K562 (cell line): ENCODE measurements at regions not wholly inside any gene's neighbourhood (a gene's known extent, or its start where the extent isn't known, plus 50 kb on each side); places are given as distances from the start of the nearest gene placed in this dataset.

Experiments
- ATAC-seq: fragments of 200-7000 bp; cut with Tn5 transposase; 3 replicates; pipeline ENCODE4 v1.9.1; 2020; ENCODE audit warnings: moderate library complexity
- BruUV-seq: library from RNA; stranded (reverse); fragments of 400-500 nt; replicated peaks from 2 replicates; lab custom pipeline; 2021; lab: Mats Ljungman, UMichigan
- CTCF ChIA-PET: fragments of 300-600 bp; formaldehyde crosslinking; extraction: SDS; loops from one replicate; lab custom pipeline; 2021; ENCODE audit warnings: low intra/inter-chr PET ratio; lab: Yijun Ruan, JAX
- POLR2A ChIA-PET: fragments of 300-600, 350-650 bp; sonication (Branson Sonifier 250); formaldehyde crosslinking; extraction: SDS; loops from one replicate; lab custom pipeline; 2021; ENCODE audit warnings: antibody characterized with exemption, inconsistent platforms; lab: Yijun Ruan, JAX
- DNase-seq, 4 experiments: peaks; one replicate each; pipeline versions ENCODE4 v3.0.0 to v3.0.0-alpha.2; 2011 to 2018; ENCODE audit warnings: low spot score in 3 of 4, mixed read lengths in 3 of 4; ENCODE audit errors: extremely low read depth in 1 of 4
- FAIRE-seq: peaks from 2 replicates; lab custom pipeline; 2011; peaks lifted over from hg19 to GRCh38; lab: Jason Lieb, UNC
- H2AFZ ChIP-seq: 2 replicates; pipeline ENCODE4 v1.6.0; 2011; ENCODE audit warnings: low read depth, low read length, control low read depth, inconsistent platforms
- H3K27ac ChIP-seq: fragments of 200-600 bp; 3 replicates; pipeline ENCODE4 v1.8.0; 2011; ENCODE audit warnings: low read depth, mild to moderate bottlenecking, control low read depth, inconsistent platforms, low read length, moderate library complexity, mixed read lengths; ENCODE audit errors: extremely low read depth
- H3K27me3 ChIP-seq, 2 experiments: fragments of 300-600 bp in 1 of 2; 2 replicates in 1 of 2; 3 replicates in 1 of 2; pipeline versions ENCODE4 v1.6.0 to v1.8.0; 2011; ENCODE audit warnings: inconsistent platforms in 2 of 2, low read length in 2 of 2, mild to moderate bottlenecking in 1 of 2, mixed read lengths in 1 of 2, moderate library complexity in 1 of 2; ENCODE audit not compliant: control insufficient read depth in 2 of 2, insufficient read depth in 2 of 2
- H3K36me3 ChIP-seq: fragments of 300-600 bp; 3 replicates; pipeline ENCODE4 v1.8.0; 2011; ENCODE audit warnings: mild to moderate bottlenecking, low read length, inconsistent platforms; ENCODE audit not compliant: control insufficient read depth, insufficient read depth
- H3K4me1 ChIP-seq, 2 experiments: fragments of 200-600 bp in 1 of 2; replicated peaks in 1 of 2; 2 replicates in 1 of 2; 3 replicates in 1 of 2; pipeline versions ENCODE4 v1.5.1 to v1.8.0; 2011; ENCODE audit warnings: inconsistent platforms in 2 of 2, low read length in 2 of 2, mild to moderate bottlenecking in 1 of 2, mixed read lengths in 1 of 2, moderate library complexity in 1 of 2; ENCODE audit not compliant: control insufficient read depth in 2 of 2, insufficient read depth in 2 of 2
- H3K4me2 ChIP-seq: 2 replicates; pipeline ENCODE4 v1.6.1; 2011; ENCODE audit warnings: low read length, control low read depth, inconsistent platforms, mixed read lengths; ENCODE audit not compliant: insufficient read depth
- H3K4me3 ChIP-seq: fragments of 200-600 bp; sonication (generic), shearing (Covaris generic); 2 replicates; pipeline ENCODE4 v1.5.1; 2016; ENCODE audit warnings: control low read depth, inconsistent platforms
- H3K79me2 ChIP-seq: fragments of 200-600 bp; 3 replicates; pipeline ENCODE4 v1.8.0; 2011; ENCODE audit warnings: low read length, inconsistent platforms; ENCODE audit not compliant: control insufficient read depth, insufficient read depth
- H3K9ac ChIP-seq, 2 experiments: 2 replicates each; pipeline versions ENCODE4 v1.6.0 to v1.6.1; 2011; ENCODE audit warnings: low read depth in 2 of 2, low read length in 2 of 2, control low read depth in 1 of 2, inconsistent platforms in 1 of 2, mild to moderate bottlenecking in 1 of 2, mixed read lengths in 1 of 2; ENCODE audit not compliant: insufficient read depth in 1 of 2
- H3K9me1 ChIP-seq: one replicate; pipeline ENCODE4 v1.6.0; 2011; ENCODE audit warnings: inconsistent platforms, mild to moderate bottlenecking, low read length, moderate library complexity; ENCODE audit not compliant: control insufficient read depth, insufficient read depth
- H3K9me3 ChIP-seq: replicated peaks from 2 replicates; pipeline ENCODE4 v1.5.1; 2011; ENCODE audit warnings: low read depth, low read length, inconsistent platforms; ENCODE audit not compliant: control insufficient read depth, insufficient read depth
- H4K20me1 ChIP-seq: replicated peaks from 2 replicates; pipeline ENCODE4 v1.6.1; 2011; ENCODE audit warnings: low read length, inconsistent platforms, mixed read lengths; ENCODE audit not compliant: control insufficient read depth, insufficient read depth
- ATF7 ChIP-seq: fragments of 450-650 bp; IDR thresholded peaks from 2 replicates; pipeline ENCODE4 v1.7.1; 2014; ENCODE audit warnings: mild to moderate bottlenecking, moderate library complexity
- CGGBP1 ChIP-seq: fragments of 250-450 bp; sonication (Bioruptor Pico); IDR thresholded peaks from 2 replicates; pipeline ENCODE4 v1.9.0; 2021; ENCODE audit warnings: mild to moderate bottlenecking
- CHD7 ChIP-seq: fragments of 200-600 bp; sonication (generic); IDR thresholded peaks from one replicate; pipeline ENCODE4 v1.6.1; 2012; ENCODE audit warnings: mild to moderate bottlenecking, low read depth, low read length, inconsistent platforms
- DPF2 ChIP-seq: fragments of 450-650 bp; IDR thresholded peaks from 2 replicates; pipeline ENCODE4 v1.6.1; 2016
- MEIS2 ChIP-seq: fragments of 450-650 bp; IDR thresholded peaks from 2 replicates; pipeline ENCODE4 v1.6.1; 2014; ENCODE audit warnings: mild to moderate bottlenecking; ENCODE audit not compliant: partially characterized antibody
- MLX ChIP-seq, 2 experiments: fragments of 450-650 bp in 1 of 2; sonication (generic) in 1 of 2; formaldehyde crosslinking; conservative IDR thresholded peaks; 2 replicates each; pipeline versions ENCODE4 v1.4.0 to v1.8.1; 2020 to 2022; ENCODE audit warnings: mild to moderate bottlenecking in 1 of 2, missing genetic modification reagents in 1 of 2
- RBM34 ChIP-seq: fragments of 200-400 bp; formaldehyde crosslinking; IDR thresholded peaks from 2 replicates; pipeline ENCODE4 v1.6.1; 2018; ENCODE audit warnings: low read length, borderline replicate concordance; ENCODE audit not compliant: insufficient read depth
- SMARCC2 ChIP-seq: fragments of 450-650 bp; IDR thresholded peaks from 2 replicates; pipeline ENCODE4 v1.6.1; 2017; ENCODE audit warnings: antibody characterized with exemption, moderate library complexity, mild to moderate bottlenecking, low read depth
- ZNF699 ChIP-seq: fragments of 250-450 bp; sonication (Bioruptor Pico); IDR thresholded peaks from 2 replicates; pipeline ENCODE4 v1.8.0; 2021; ENCODE audit warnings: mild to moderate bottlenecking, moderate library complexity; ENCODE audit not compliant: insufficient replicate concordance
- WGBS: fragments of 100-300 bp; shearing (Covaris generic); methylation state at CpG from one replicate; pipeline ENCODE4 v1.1.6; 2016; ENCODE audit warnings: low coverage, mixed read lengths; ENCODE audit not compliant: insufficient coverage; ENCODE audit errors: missing lambda C conversion rate; 5-methylcytosine and 5-hydroxymethylcytosine counted together
- in situ Hi-C: fragments of 300-500 bp; cut with MboI; formaldehyde crosslinking; loops from 4 replicates; pipeline ENCODE4 v1.15.0; 2018; ENCODE audit warnings: inconsistent platforms, mixed read lengths
- intact Hi-C: fragments of 100-400 bp; cut with micrococcal nuclease; formaldehyde crosslinking; loops from 2 replicates; pipeline ENCODE4 v1.14.2; 2022

- Histone ChIP-seq H3K9me3 (no peaks in the 10 kb centered on the region), H4K20me1 (no peaks in the 10 kb centered on the region), H3K4me3 (no peak overlapping the region), H3K4me2 (no peak overlapping the region), H3K36me3 (no peaks in the 10 kb centered on the region), H2AFZ (no peak overlapping the region), H3K79me2 (no peaks in the 10 kb centered on the region), H3K9me1 (no peaks in the 10 kb centered on the region), H3K4me1 (peaks cover 0 to 4% of the 10 kb centered on the region in 2 experiments; a peak in 2 of 5 replicates), H3K27ac (no peak overlapping the region), H3K27me3 (no peaks in the 10 kb centered on the region), H3K9ac (no peak overlapping the region)
- WGBS = 63% methylated on average over 4 of the region's 4 CpGs
- in situ Hi-C loops = no loop called here
- DNase-seq (no peak), FAIRE-seq (no peak), ATAC-seq (no peak)
- BruUV-seq = no TSS peak
- POLR2A ChIA-PET = no interaction called here
- TF ChIP-seq MLX (CRISPR knock-in tag; conservative IDR thresholded peaks at IDR 0.05) (no peak), CHD7 (no peak), DPF2 (no peak), ZNF699 (CRISPR knock-in tag) (no peak), CGGBP1 (CRISPR knock-in tag) (no peak), ATF7 (no peak), RBM34 (no peak), SMARCC2 (no peak), MEIS2 (no peak)
- intact Hi-C loops = loop anchor here (5.0 kb wide), 1 partner anchor 95 kb away; no protein-coding TSS in a partner anchor
- CTCF ChIA-PET = interaction anchor here (0.5 kb wide), 1 partner anchor 172 kb away, joined by 3 read pairs; no protein-coding TSS in a partner anchor
Measured at GRCh38 chr21:35147439-35147838, 98.3 kb upstream of the RUNX1 start.
